ENCODE measurements at regions not wholly inside any gene's neighbourhood (a gene's known extent, or its start where the extent isn't known, plus 50 kb on each side); places are given as distances from the start of the nearest gene placed in this dataset.

GRCh38 chr16:14368399-14368798, 261.7 kb downstream of the PARN start:
- TF ChIP-seq, protein P1, sequence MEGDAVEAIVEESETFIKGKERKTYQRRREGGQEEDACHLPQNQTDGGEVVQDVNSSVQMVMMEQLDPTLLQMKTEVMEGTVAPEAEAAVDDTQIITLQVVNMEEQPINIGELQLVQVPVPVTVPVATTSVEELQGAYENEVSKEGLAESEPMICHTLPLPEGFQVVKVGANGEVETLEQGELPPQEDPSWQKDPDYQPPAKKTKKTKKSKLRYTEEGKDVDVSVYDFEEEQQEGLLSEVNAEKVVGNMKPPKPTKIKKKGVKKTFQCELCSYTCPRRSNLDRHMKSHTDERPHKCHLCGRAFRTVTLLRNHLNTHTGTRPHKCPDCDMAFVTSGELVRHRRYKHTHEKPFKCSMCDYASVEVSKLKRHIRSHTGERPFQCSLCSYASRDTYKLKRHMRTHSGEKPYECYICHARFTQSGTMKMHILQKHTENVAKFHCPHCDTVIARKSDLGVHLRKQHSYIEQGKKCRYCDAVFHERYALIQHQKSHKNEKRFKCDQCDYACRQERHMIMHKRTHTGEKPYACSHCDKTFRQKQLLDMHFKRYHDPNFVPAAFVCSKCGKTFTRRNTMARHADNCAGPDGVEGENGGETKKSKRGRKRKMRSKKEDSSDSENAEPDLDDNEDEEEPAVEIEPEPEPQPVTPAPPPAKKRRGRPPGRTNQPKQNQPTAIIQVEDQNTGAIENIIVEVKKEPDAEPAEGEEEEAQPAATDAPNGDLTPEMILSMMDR (conservative IDR thresholded peaks at IDR 0.05; ENCODE audit: low read depth, low read length) = no peak
- H3K4me3 ChIP-seq (ENCODE audit: low read depth, low read length) = no peak overlapping the region
- DNase-seq (ENCODE audit: low read depth) = no peak

DNA sequence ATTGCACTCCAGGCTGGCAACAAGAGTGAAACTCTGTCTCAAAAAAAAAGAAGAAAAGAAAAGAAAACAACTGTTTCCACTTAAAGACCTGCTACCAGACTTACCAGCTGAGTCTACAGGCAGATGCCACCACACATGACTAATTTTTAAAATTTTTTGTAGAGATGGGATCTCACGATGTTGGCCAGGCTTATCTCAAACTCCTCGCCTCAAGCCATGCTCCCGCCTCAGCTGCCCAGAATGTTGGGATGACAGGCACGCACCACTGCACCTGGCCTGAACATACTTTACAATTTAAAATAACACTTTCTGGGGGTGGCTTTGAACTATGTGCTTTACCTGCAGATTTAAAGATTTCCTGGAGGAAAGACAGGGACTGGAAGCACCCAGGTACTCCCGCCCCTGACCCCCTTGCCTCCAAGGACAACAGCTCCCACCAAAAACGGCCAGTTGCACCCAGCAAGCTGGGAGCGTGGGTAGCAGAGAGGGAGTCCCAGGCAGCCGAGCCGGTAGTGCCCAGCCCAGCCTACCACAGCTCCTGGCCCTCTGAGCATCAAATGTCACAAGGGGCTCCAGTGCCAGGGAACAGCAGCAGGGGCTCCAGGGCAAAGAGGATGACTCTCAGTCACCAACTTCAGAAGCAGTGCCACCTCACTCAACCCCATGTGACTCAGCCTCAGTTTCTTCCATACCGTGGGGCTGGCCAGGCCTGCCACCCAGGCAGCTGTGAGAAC, 262.9 kb downstream of the PARN start:
- TF ChIP-seq, protein P1 (conservative IDR thresholded peaks at IDR 0.05; ENCODE audit: low read depth, low read length) = no peak
- no peak for DNase-seq (ENCODE audit: low read depth)
- H3K4me3 ChIP-seq (ENCODE audit: low read depth, low read length) = no peak overlapping the region

- DNase-seq (ENCODE audit: low read depth) = no peak
- TF ChIP-seq, protein P1 (conservative IDR thresholded peaks at IDR 0.05; ENCODE audit: low read depth, low read length) = no peak
Observed at GRCh38 chr16:14366447-14366846, 263.6 kb downstream of the PARN start.

GRCh38 chr16:14365200-14365851, 264.7 kb downstream of the PARN start:
- TF ChIP-seq, protein P1 (conservative IDR thresholded peaks at IDR 0.05; ENCODE audit: low read depth, low read length) = no peak
- no peak overlapping the region for H3K4me3 ChIP-seq (ENCODE audit: low read depth, low read length)
- DNase-seq (ENCODE audit: low read depth) = no peak

More at GRCh38 chr16:14366447-14366846, 263.6 kb downstream of the PARN start:
- H3K4me3 ChIP-seq (ENCODE audit: low read depth, low read length) = no peak overlapping the region

GRCh38 chr16:14364386-14365199, 265.5 kb downstream of the PARN start:
- no peak overlapping the region for H3K4me3 ChIP-seq (ENCODE audit: low read depth, low read length)
- DNase-seq (ENCODE audit: low read depth) = peak; percentile 92
- TF ChIP-seq, protein P1 (conservative IDR thresholded peaks at IDR 0.05; ENCODE audit: low read depth, low read length) = no peak

DNA sequence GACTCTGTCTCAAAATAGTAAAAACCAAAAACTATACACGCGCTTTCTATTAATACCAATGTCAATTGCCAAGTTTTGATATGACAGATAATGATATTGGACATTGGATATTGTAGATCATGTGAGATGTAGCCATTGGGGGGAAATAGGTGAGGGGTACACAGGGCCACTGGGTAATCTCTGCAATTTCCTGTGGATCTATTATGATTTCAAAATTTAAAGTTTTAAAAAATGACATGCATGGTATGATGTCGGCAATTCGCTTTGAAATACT, 266.0 kb downstream of the PARN start:
- no peak overlapping the region for H3K4me3 ChIP-seq (ENCODE audit: low read depth, low read length)
- no peak for DNase-seq (ENCODE audit: low read depth)
- TF ChIP-seq, protein P1 (conservative IDR thresholded peaks at IDR 0.05; ENCODE audit: low read depth, low read length) = no peak

Measured in choroid plexus epithelial cell (primary cell).